HAP-1 (cell line): ENCODE measurements at regions not wholly inside any gene's neighbourhood (a gene's known extent, or its start where the extent isn't known, plus 50 kb on each side); places are given as distances from the start of the nearest gene placed in this dataset.

Experiments used
- DNase-seq, 2 experiments: peaks; one replicate each; pipeline ENCODE4 v3.0.0-alpha.2; 2016 to 2020; ENCODE audit warnings: low spot score in 2 of 2
- H3K27me3 ChIP-seq: fragments of 250-450 bp; sonication (Bioruptor Pico); 2 replicates; pipeline ENCODE4 v1.5.1; 2020; ENCODE audit warnings: low read depth, mild to moderate bottlenecking, moderate library complexity
- H3K36me3 ChIP-seq: fragments of 250-450 bp; sonication (Bioruptor Pico); replicated peaks from 2 replicates; pipeline ENCODE4 v1.5.1; 2020; ENCODE audit warnings: mild to moderate bottlenecking
- H3K4me1 ChIP-seq: fragments of 250-450 bp; sonication (Bioruptor Pico); 2 replicates; pipeline ENCODE4 v1.5.1; 2020; ENCODE audit warnings: mild to moderate bottlenecking
- H3K4me3 ChIP-seq: fragments of 250-450 bp; sonication (Bioruptor Pico); 2 replicates; pipeline ENCODE4 v1.5.1; 2020; ENCODE audit warnings: mild to moderate bottlenecking, moderate library complexity
- H3K9me3 ChIP-seq: fragments of 250-450 bp; sonication (Bioruptor Pico); 2 replicates; pipeline ENCODE4 v1.5.1; 2020; ENCODE audit warnings: mild to moderate bottlenecking, moderate library complexity
- in situ Hi-C: fragments of 300-500 bp; cut with MboI; formaldehyde crosslinking; loops from 3 replicates; pipeline ENCODE4 v1.14.3; 2020; ENCODE audit warnings: low sequenced_read_pairs, inconsistent platforms, mixed read lengths

GRCh38 chr10:44848211-44848610, 62.9 kb upstream of the TMEM72 start:
- Histone ChIP-seq H3K9me3 (no peaks in the 10 kb centered on the region), H3K4me1 (no peaks in the 10 kb centered on the region), H3K36me3 (no peaks in the 10 kb centered on the region), H3K27me3 (no peaks in the 10 kb centered on the region), H3K4me3 (no peak overlapping the region)
- no peak for DNase-seq
- in situ Hi-C loops: no loop called here

- in situ Hi-C loops: no loop called here
Observed at GRCh38 chr10:44849936-44850335, 61.2 kb upstream of the TMEM72 start.

GRCh38 chr10:44850356-44850934, 60.7 kb upstream of the TMEM72 start:
- no peak for DNase-seq
- no peaks in the 10 kb centered on the region for H3K36me3 ChIP-seq
- no peaks in the 10 kb centered on the region for H3K4me1 ChIP-seq
- H3K27me3 ChIP-seq: no peaks in the 10 kb centered on the region
- in situ Hi-C loops: no loop called here
- H3K4me3 ChIP-seq: no peak overlapping the region
- no peaks in the 10 kb centered on the region for H3K9me3 ChIP-seq

More at GRCh38 chr10:44849936-44850335, 61.2 kb upstream of the TMEM72 start:
- Histone ChIP-seq H3K36me3 (no peaks in the 10 kb centered on the region), H3K9me3 (no peaks in the 10 kb centered on the region), H3K27me3 (no peaks in the 10 kb centered on the region), H3K4me1 (no peaks in the 10 kb centered on the region), H3K4me3 (no peak overlapping the region)
- DNase-seq: no peak

GRCh38 chr10:44851413-44851812, 59.7 kb upstream of the TMEM72 start:
- H3K4me1 ChIP-seq: no peaks in the 10 kb centered on the region
- in situ Hi-C loops: no loop called here
- H3K27me3 ChIP-seq: no peaks in the 10 kb centered on the region
- no peak overlapping the region for H3K4me3 ChIP-seq
- H3K9me3 ChIP-seq: no peaks in the 10 kb centered on the region
- H3K36me3 ChIP-seq: no peaks in the 10 kb centered on the region
- no peak for DNase-seq

- Histone ChIP-seq H3K27me3 (no peaks in the 10 kb centered on the region), H3K4me3 (no peak overlapping the region), H3K9me3 (no peaks in the 10 kb centered on the region), H3K36me3 (no peaks in the 10 kb centered on the region), H3K4me1 (no peaks in the 10 kb centered on the region)
- in situ Hi-C loops: no loop called here
- DNase-seq: no peak
Observed at GRCh38 chr10:44851881-44852280, 59.3 kb upstream of the TMEM72 start.

- no peaks in the 10 kb centered on the region for H3K27me3 ChIP-seq
- in situ Hi-C loops: no loop called here
Observed at GRCh38 chr10:44853148-44853734, 57.9 kb upstream of the TMEM72 start.

GRCh38 chr10:44853796-44854195, 57.3 kb upstream of the TMEM72 start:
- Histone ChIP-seq H3K36me3 (no peaks in the 10 kb centered on the region), H3K27me3 (no peaks in the 10 kb centered on the region), H3K4me3 (no peak overlapping the region), H3K9me3 (no peaks in the 10 kb centered on the region), H3K4me1 (no peaks in the 10 kb centered on the region)
- in situ Hi-C loops: no loop called here
- DNase-seq: no peak

More at GRCh38 chr10:44853148-44853734, 57.9 kb upstream of the TMEM72 start:
- no peak for DNase-seq
- no peaks in the 10 kb centered on the region for H3K4me1 ChIP-seq
- H3K36me3 ChIP-seq: no peaks in the 10 kb centered on the region
- no peaks in the 10 kb centered on the region for H3K9me3 ChIP-seq
- H3K4me3 ChIP-seq: no peak overlapping the region

GRCh38 chr10:44854693-44855350, 56.3 kb upstream of the TMEM72 start:
- H3K4me3 ChIP-seq: no peak overlapping the region
- in situ Hi-C loops: no loop called here
- no peaks in the 10 kb centered on the region for H3K27me3 ChIP-seq
- no peaks in the 10 kb centered on the region for H3K36me3 ChIP-seq
- no peaks in the 10 kb centered on the region for H3K9me3 ChIP-seq
- no peaks in the 10 kb centered on the region for H3K4me1 ChIP-seq
- DNase-seq: no peak

- Histone ChIP-seq H3K27me3 (no peaks in the 10 kb centered on the region), H3K4me3 (no peak overlapping the region), H3K4me1 (no peaks in the 10 kb centered on the region), H3K36me3 (no peaks in the 10 kb centered on the region), H3K9me3 (no peaks in the 10 kb centered on the region)
- in situ Hi-C loops: no loop called here
- no peak for DNase-seq
Observed at GRCh38 chr10:44856696-44857095, 54.4 kb upstream of the TMEM72 start.

- peak; percentile 26 to 76 for DNase-seq
- no peaks in the 10 kb centered on the region for H3K36me3 ChIP-seq
- H3K9me3 ChIP-seq: no peaks in the 10 kb centered on the region
- H3K27me3 ChIP-seq: no peaks in the 10 kb centered on the region
- H3K4me3 ChIP-seq: no peak overlapping the region
- H3K4me1 ChIP-seq: no peaks in the 10 kb centered on the region
- in situ Hi-C loops: no loop called here
Observed at GRCh38 chr10:44857363-44858016, 53.6 kb upstream of the TMEM72 start.

- Histone ChIP-seq H3K27me3 (no peaks in the 10 kb centered on the region; the same call in none of the 2 replicates), H3K36me3 (no peaks in the 10 kb centered on the region), H3K4me3 (no peak overlapping the region), H3K4me1 (no peaks in the 10 kb centered on the region), H3K9me3 (no peaks in the 10 kb centered on the region)
- no peak for DNase-seq
- in situ Hi-C loops: no loop called here
Observed at GRCh38 chr10:44858017-44858371, 53.1 kb upstream of the TMEM72 start.

GRCh38 chr10:44858988-44859387, 52.1 kb upstream of the TMEM72 start:
- Histone ChIP-seq H3K4me3 (no peak overlapping the region), H3K4me1 (no peaks in the 10 kb centered on the region), H3K9me3 (no peaks in the 10 kb centered on the region), H3K36me3 (no peaks in the 10 kb centered on the region), H3K27me3 (peaks cover 10% of the 10 kb centered on the region)
- DNase-seq: no peak
- in situ Hi-C loops: no loop called here

- no peaks in the 10 kb centered on the region for H3K36me3 ChIP-seq
- in situ Hi-C loops: loop anchor here (5.0 to 10.0 kb wide), 2 partner anchors 467 to 1185 kb away; no protein-coding TSS in a partner anchor
- DNase-seq: no peak
- H3K4me1 ChIP-seq: peaks cover 5% of the 10 kb centered on the region
- no peak overlapping the region for H3K4me3 ChIP-seq
- H3K27me3 ChIP-seq: peaks cover 15% of the 10 kb centered on the region
- no peaks in the 10 kb centered on the region for H3K9me3 ChIP-seq
Observed at GRCh38 chr10:44859546-44860285, 51.4 kb upstream of the TMEM72 start.
